Erythroblast (primary cell): ENCODE measurements at regions not wholly inside any gene's neighbourhood (a gene's known extent, or its start where the extent isn't known, plus 50 kb on each side); places are given as distances from the start of the nearest gene placed in this dataset.

Experiments used
- GATA1 ChIP-seq: IDR thresholded peaks from 2 replicates; pipeline ENCODE4 v1.6.1; 2011; ENCODE audit warnings: low read depth, mild to moderate bottlenecking, control low read depth, low read length, moderate library complexity
- POLR2A ChIP-seq: IDR thresholded peaks from 2 replicates; pipeline ENCODE4 v1.6.1; 2011; ENCODE audit warnings: mild to moderate bottlenecking, low read length

DNA sequence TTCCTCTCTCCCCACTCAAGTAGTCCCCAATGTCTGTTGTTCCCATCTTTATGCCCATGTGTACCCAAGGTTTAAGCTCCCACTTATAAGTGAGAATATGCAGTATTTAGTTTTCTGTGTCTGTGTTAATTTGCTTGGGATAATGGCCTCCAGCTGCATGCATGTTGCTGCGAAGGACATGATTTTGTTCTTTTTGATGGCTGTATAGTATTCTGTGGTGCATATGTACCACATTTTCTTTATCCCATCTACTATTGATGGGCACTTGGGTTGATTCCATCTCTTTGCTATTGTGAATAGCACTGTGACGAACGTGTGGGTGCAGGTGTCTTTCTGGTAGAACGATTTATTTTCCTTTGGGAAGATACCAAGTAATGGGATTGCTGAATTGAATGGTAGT is 170.2 kb upstream of the AUTS2 start:
- no peak for TF ChIP-seq POLR2A
- TF ChIP-seq GATA1: no peak
